ENCODE measurements at regions not wholly inside any gene's neighbourhood (a gene's known extent, or its start where the extent isn't known, plus 50 kb on each side); places are given as distances from the start of the nearest gene placed in this dataset.

- TF ChIP-seq, protein P1, sequence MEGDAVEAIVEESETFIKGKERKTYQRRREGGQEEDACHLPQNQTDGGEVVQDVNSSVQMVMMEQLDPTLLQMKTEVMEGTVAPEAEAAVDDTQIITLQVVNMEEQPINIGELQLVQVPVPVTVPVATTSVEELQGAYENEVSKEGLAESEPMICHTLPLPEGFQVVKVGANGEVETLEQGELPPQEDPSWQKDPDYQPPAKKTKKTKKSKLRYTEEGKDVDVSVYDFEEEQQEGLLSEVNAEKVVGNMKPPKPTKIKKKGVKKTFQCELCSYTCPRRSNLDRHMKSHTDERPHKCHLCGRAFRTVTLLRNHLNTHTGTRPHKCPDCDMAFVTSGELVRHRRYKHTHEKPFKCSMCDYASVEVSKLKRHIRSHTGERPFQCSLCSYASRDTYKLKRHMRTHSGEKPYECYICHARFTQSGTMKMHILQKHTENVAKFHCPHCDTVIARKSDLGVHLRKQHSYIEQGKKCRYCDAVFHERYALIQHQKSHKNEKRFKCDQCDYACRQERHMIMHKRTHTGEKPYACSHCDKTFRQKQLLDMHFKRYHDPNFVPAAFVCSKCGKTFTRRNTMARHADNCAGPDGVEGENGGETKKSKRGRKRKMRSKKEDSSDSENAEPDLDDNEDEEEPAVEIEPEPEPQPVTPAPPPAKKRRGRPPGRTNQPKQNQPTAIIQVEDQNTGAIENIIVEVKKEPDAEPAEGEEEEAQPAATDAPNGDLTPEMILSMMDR (IDR thresholded peaks at IDR 0.05) = no peak
- TF ChIP-seq POLR2A (IDR thresholded peaks at IDR 0.05) = no peak
These were observed 84.2 kb downstream of the NDUFS5 start for GRCh38 chr1:39110325-39110851.

Measured in uterus (tissue), 2 donors.